DMS79 treated with DMSO at 0.1 percent for 48 hours (cell line): ENCODE measurements at regions not wholly inside any gene's neighbourhood (a gene's known extent, or its start where the extent isn't known, plus 50 kb on each side); places are given as distances from the start of the nearest gene placed in this dataset.

Experiments
- DNase-seq: peaks from one replicate; lab custom pipeline; 2025; lab: John Stamatoyannopoulos, UW

DNA sequence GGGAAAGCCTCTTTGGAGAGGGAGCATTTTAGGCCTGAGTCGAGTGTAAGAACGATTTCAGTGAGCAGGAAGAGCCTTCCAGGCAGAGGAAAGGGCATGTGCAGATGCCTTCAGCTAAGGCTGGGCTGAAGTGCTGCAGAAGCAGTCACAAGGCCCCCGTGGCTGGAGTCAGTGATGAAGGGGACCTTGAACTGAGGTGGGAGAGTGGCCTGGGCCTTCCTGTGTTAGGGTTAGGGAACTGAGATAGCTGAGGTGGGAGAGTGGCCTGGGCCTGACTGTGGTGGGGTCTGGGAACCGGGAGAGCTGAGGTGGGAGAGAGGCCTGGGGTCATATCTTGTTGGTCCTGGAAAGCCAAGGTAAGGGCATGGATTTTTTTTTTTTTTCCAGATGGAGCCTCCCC lies 50.9 kb upstream of the ETV3 start:
- DNase-seq, result no peak
